Heart right ventricle (tissue), 16 donors: ENCODE measurements at regions not wholly inside any gene's neighbourhood (a gene's known extent, or its start where the extent isn't known, plus 50 kb on each side); places are given as distances from the start of the nearest gene placed in this dataset.

ENCODE experiments used
- ATAC-seq, 8 donors: fragments of 200-7000 bp; cut with Tn5 transposase; one replicate each; pipeline ENCODE4 v1.9.1; 2020; ENCODE audit warnings: mild to moderate bottlenecking in 8 of 8, moderate library complexity in 8 of 8, moderate number of reproducible peaks in 1 of 8
- DNase-seq, 2 donors: peaks; one replicate each; pipeline ENCODE4 v3.0.0-alpha.2; 2020
- H3K27ac ChIP-seq, 10 donors: fragments of 200-600 bp; sonication (generic) in 2 of 10; one replicate each; pipeline versions ENCODE4 v1.5.0 to v1.8.0; 2020 to 2022; ENCODE audit warnings: mild to moderate bottlenecking in 3 of 10
- H3K27me3 ChIP-seq, 7 donors: fragments of 200-600 bp; one replicate each; pipeline ENCODE4 v1.8.0; 2021 to 2022; ENCODE audit warnings: mild to moderate bottlenecking in 2 of 7
- H3K36me3 ChIP-seq, 9 donors: fragments of 200-600 bp; sonication (generic) in 1 of 9; one replicate each; pipeline versions ENCODE4 v1.5.0 to v1.8.0; 2020 to 2022; ENCODE audit warnings: mild to moderate bottlenecking in 2 of 9
- H3K4me1 ChIP-seq, 9 donors: fragments of 200-600 bp; sonication (generic) in 1 of 9; one replicate each; pipeline versions ENCODE4 v1.5.0 to v1.8.0; 2020 to 2022; ENCODE audit warnings: mild to moderate bottlenecking in 4 of 9
- H3K4me3 ChIP-seq, 10 donors: fragments of 200-600 bp; sonication (generic) in 2 of 10; one replicate each; pipeline versions ENCODE4 v1.5.0 to v1.8.0; 2020 to 2022; ENCODE audit warnings: mild to moderate bottlenecking in 7 of 10, moderate library complexity in 2 of 10
- H3K9me3 ChIP-seq, 11 donors: fragments of 200-600 bp in 10 of 11; sonication (generic) in 2 of 11; one replicate each; pipeline versions ENCODE4 v1.5.0 to v1.8.0; 2013 to 2022; ENCODE audit warnings: mild to moderate bottlenecking in 2 of 11, control low read depth in 1 of 11, moderate library complexity in 1 of 11
- WGBS, 2 donors: extraction: QIAGEN DNeasy Blood & Tissue Kit; methylation state at CpG; one replicate each; pipeline ENCODE4 v1.1.7; 2013; ENCODE audit warnings: inconsistent platforms in 1 of 2; 5-methylcytosine and 5-hydroxymethylcytosine counted together
- intact Hi-C, 10 donors: fragments of 100-400 bp; cut with DNase I; formaldehyde crosslinking; loops; one replicate each; pipeline versions ENCODE4 v1.11.1 to v1.14.2; 2022
- TF ChIP-seq, protein P1 (sequence below), 9 donors: fragments of 200-600 bp; sonication (generic) in 2 of 9; IDR thresholded peaks; one replicate each; pipeline versions ENCODE4 v1.5.0 to v1.8.0; 2021 to 2022; ENCODE audit warnings: antibody characterized with exemption in 9 of 9, mild to moderate bottlenecking in 5 of 9, moderate library complexity in 1 of 9
- donor health status: Arrhythmogenic right ventricular cardiomyopathy.
- donor health status: ischemic (EF 13 %, LVEDD 7.1; RV severe dilation, severe dysfunction).
- donor health status: healthy with polysubstance abuse.
- donor health status: DM: no; HTN: yes; CAD: no.
- donor health status: DM: no; HTN: no; CAD: no.
- donor health status: ischemic (EF 25% LVEDD 6.9; RV normal size, moderate dysfunction).
- donor health status: ischemic (EF 25% LVEDD 5.7; RV mildly dilated, moderate dysfunction).
- donor health status: healthy.
- donor health status: DM: yes; HTN: yes; CAD: no.
- donor health status: Ischemic cardiomyopathy.
- donor health status: ischemic (EF 35%, LVEDD 5.7; RV mildly dilated, moderate dysfunction).
- donor health status: nonischemic (EF 11% LVEDD 7.7; RV severe dilation, severe dysfunction).
- donor health status: DM: yes; HTN: yes; CAD: no.
- donor health status: PGD.
- donor health status: ischemic (EF 29% LVEDD 5.4; RV normal size, mild dysfunction).
- donor health status: nonischemic (EF 23%, LVEDD 6.1; RV moderate dilation, normal function).

DNA sequence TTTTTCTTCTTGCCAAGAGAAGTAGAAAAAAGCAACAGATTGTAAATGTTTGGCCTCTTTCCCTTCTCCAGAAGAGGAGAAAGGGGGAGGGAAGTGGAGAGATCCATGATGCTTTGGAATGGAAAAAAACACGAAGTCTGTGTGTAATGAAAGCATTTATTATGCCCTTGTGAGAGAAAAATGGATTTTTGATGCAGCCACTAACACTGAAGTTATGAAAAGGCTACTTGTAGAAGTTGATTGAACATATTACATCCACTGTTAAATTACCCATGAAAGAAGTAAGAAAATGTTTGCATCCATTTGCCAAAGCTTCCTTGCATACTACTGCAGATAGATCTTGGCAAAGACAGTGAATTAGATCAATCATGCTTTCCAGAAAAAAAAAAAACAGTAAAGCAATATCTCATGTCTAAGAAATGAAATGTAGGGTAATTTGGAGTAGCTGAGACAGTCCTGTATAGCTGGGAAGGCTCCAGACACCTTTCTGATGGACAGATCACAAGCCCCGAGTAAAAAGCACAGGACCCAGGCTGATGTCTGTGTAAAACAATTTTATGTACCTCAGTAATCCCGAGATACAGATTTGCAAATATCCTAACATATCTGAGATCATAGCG is 295.5 kb downstream of the PLOD2 start:
- no peak overlapping the region for H3K4me3 ChIP-seq
- no peaks in the 10 kb centered on the region for H3K4me1 ChIP-seq
- H3K9me3 ChIP-seq: no peaks in the 10 kb centered on the region
- H3K36me3 ChIP-seq: no peaks in the 10 kb centered on the region
- no peak for ATAC-seq
- H3K27me3 ChIP-seq: no peaks in the 10 kb centered on the region
- H3K27ac ChIP-seq: no peak overlapping the region
- intact Hi-C loops: no loop called here
- TF ChIP-seq, protein P1, sequence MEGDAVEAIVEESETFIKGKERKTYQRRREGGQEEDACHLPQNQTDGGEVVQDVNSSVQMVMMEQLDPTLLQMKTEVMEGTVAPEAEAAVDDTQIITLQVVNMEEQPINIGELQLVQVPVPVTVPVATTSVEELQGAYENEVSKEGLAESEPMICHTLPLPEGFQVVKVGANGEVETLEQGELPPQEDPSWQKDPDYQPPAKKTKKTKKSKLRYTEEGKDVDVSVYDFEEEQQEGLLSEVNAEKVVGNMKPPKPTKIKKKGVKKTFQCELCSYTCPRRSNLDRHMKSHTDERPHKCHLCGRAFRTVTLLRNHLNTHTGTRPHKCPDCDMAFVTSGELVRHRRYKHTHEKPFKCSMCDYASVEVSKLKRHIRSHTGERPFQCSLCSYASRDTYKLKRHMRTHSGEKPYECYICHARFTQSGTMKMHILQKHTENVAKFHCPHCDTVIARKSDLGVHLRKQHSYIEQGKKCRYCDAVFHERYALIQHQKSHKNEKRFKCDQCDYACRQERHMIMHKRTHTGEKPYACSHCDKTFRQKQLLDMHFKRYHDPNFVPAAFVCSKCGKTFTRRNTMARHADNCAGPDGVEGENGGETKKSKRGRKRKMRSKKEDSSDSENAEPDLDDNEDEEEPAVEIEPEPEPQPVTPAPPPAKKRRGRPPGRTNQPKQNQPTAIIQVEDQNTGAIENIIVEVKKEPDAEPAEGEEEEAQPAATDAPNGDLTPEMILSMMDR (IDR thresholded peaks at IDR 0.05): no peak
- 54 to 57% methylated on average over 4 of the region's 4 CpGs for WGBS, 2 donors
- no peak for DNase-seq

DNA sequence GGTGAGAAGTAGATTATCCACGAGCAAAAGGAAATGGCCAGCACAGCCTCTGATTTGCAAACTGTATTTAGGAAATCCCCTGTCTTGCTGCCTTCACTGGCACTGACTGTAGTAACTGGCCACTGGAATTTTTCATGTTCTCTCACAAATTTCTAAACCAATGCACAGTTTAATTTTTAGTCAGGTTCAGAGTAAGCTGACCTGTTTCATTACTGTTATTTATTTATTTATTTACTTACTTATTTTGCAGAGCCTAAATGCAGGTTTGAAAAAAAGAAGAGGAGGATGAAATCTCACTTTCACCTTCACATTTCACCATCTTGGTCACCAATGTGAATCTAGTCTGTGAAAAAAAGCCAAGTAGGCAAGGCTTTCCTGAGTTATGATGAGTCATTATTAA is 291.0 kb downstream of the PLOD2 start:
- no peak for ATAC-seq
- TF ChIP-seq, protein P1 (IDR thresholded peaks at IDR 0.05): no peak
- no peaks in the 10 kb centered on the region for H3K4me1 ChIP-seq
- no peaks in the 10 kb centered on the region for H3K36me3 ChIP-seq
- H3K27me3 ChIP-seq: no peaks in the 10 kb centered on the region
- intact Hi-C loops: no loop called here
- WGBS, 2 donors: 22 to 43% methylated on average over 1 of the region's 1 CpG
- no peak for DNase-seq
- peaks cover 0 to 16% (median 1%) of the 10 kb centered on the region in 11 donors for H3K9me3 ChIP-seq
- H3K4me3 ChIP-seq: no peak overlapping the region
- no peak overlapping the region for H3K27ac ChIP-seq

DNA sequence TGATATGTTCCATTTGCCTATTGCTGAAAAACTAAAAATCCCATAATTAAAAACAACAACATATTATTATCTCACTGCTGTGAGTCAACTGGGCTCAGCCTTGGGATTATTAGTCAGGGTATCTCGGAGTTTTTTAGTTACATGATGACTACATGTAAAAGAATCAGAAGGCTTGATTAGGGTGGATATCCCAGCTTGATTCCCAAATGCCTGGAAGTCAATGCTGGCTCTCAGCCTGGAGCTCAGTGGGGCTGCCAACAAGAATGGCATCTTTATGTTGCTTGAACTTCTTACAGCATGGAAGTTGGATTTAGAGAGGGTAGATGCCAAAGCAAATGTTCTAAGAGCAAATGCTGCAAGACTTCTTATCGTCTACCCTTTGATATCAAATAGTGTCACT is 278.5 kb downstream of the PLOD2 start:
- H3K36me3 ChIP-seq: no peaks in the 10 kb centered on the region
- intact Hi-C loops: no loop called here
- 55 to 67% methylated on average over 2 of the region's 2 CpGs for WGBS, 2 donors
- DNase-seq (no peak), ATAC-seq (no peak)
- no peak overlapping the region for H3K27ac ChIP-seq
- peaks cover 0 to 11% (median 0%) of the 10 kb centered on the region in 11 donors for H3K9me3 ChIP-seq
- no peaks in the 10 kb centered on the region for H3K27me3 ChIP-seq
- TF ChIP-seq, protein P1 (IDR thresholded peaks at IDR 0.05): no peak
- no peaks in the 10 kb centered on the region for H3K4me1 ChIP-seq
- no peak overlapping the region for H3K4me3 ChIP-seq

DNA sequence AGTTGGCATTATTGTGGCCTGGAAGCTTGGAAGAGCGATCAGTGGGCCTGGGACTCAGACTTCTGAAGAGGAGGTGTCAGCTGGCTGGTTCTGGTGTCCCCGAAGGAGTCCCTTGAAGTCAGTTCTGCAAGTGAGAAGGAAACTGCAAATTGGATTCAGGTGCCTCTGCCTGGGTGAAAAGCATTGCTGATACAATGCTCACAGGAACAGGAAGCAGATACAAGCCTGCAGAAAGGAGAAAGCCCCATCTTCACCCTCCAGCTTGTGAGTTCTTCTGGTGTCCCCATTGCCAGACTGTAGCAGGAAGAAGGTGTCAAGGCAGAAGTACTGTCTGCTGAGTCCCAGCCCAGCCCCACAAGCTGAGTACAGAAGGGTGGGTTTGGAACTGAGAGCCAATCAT is 271.3 kb downstream of the PLOD2 start:
- TF ChIP-seq, protein P1 (IDR thresholded peaks at IDR 0.05): no peak
- no peak overlapping the region for H3K4me3 ChIP-seq
- no peak overlapping the region for H3K27ac ChIP-seq
- H3K4me1 ChIP-seq: no peaks in the 10 kb centered on the region
- no peaks in the 10 kb centered on the region for H3K27me3 ChIP-seq
- DNase-seq (no peak), ATAC-seq (no peak)
- intact Hi-C loops: no loop called here
- 56 to 63% methylated on average over 2 of the region's 2 CpGs for WGBS, 2 donors
- no peaks in the 10 kb centered on the region for H3K36me3 ChIP-seq
- H3K9me3 ChIP-seq: no peaks in the 10 kb centered on the region
